HG03175 (cell line): ENCODE measurements at regions not wholly inside any gene's neighbourhood (a gene's known extent, or its start where the extent isn't known, plus 50 kb on each side); places are given as distances from the start of the nearest gene placed in this dataset.
"Not testable (repeated sequence)": the region's sequence is repeated elsewhere in the genome, so short reads cannot be mapped to it uniquely, and the experiment has no call there.

Experiments
- ATAC-seq: cut with Tn5 transposase; IDR thresholded peaks from one replicate; pipeline ENCODE4 v1.9.1; 2021; ENCODE audit warnings: mild to moderate bottlenecking, moderate library complexity; ENCODE audit not compliant: unreplicated experiment

- no peak for ATAC-seq
Observed at GRCh38 chr17:73838815-73839214, 194.6 kb upstream of the SDK2 start.

GRCh38 chr17:73840829-73841228, 196.6 kb upstream of the SDK2 start:
- no peak for ATAC-seq

- ATAC-seq, result no peak
Observed at GRCh38 chr17:73841431-73842060, 197.3 kb upstream of the SDK2 start.

GRCh38 chr17:73847952-73848351, 203.7 kb upstream of the SDK2 start:
- no peak for ATAC-seq

- no peak for ATAC-seq
Observed at GRCh38 chr17:73850426-73850825, 206.2 kb upstream of the SDK2 start.

GRCh38 chr17:73851091-73851490, 206.8 kb upstream of the SDK2 start:
- ATAC-seq, result no peak

- ATAC-seq, result no peak
Observed at GRCh38 chr17:73851921-73852320, 207.7 kb upstream of the SDK2 start.

GRCh38 chr17:73855720-73856333, 211.6 kb upstream of the SDK2 start:
- no peak for ATAC-seq

- no peak for ATAC-seq
Observed at GRCh38 chr17:73856556-73856955, 212.3 kb upstream of the SDK2 start.

GRCh38 chr17:73859439-73860008, 215.3 kb upstream of the SDK2 start:
- not testable (repeated sequence) for ATAC-seq

- no peak for ATAC-seq
Observed at GRCh38 chr17:73861543-73861942, 217.3 kb upstream of the SDK2 start.

- ATAC-seq, result no peak
Observed at GRCh38 chr17:73863761-73864535, 219.7 kb upstream of the SDK2 start.

- no peak for ATAC-seq
Observed at GRCh38 chr17:73865831-73866230, 221.6 kb upstream of the SDK2 start.

- ATAC-seq, result no peak
Observed at GRCh38 chr17:73867056-73867455, 222.8 kb upstream of the SDK2 start.

GRCh38 chr17:73870068-73870467, 225.8 kb upstream of the SDK2 start:
- no peak for ATAC-seq

- no peak for ATAC-seq
Observed at GRCh38 chr17:73870473-73870872, 226.2 kb upstream of the SDK2 start.

GRCh38 chr17:73872816-73873215, 228.6 kb upstream of the SDK2 start:
- ATAC-seq, result no peak

GRCh38 chr17:73874008-73874720, 229.9 kb upstream of the SDK2 start:
- no peak for ATAC-seq

- no peak for ATAC-seq
Observed at GRCh38 chr17:73875346-73875745, 231.1 kb upstream of the SDK2 start.

GRCh38 chr17:73877962-73878361, 233.7 kb upstream of the SDK2 start:
- no peak for ATAC-seq

- ATAC-seq, result no peak
Observed at GRCh38 chr17:73878923-73879322, 234.7 kb upstream of the SDK2 start.
